PC-9 (cell line): ENCODE measurements at regions not wholly inside any gene's neighbourhood (a gene's known extent, or its start where the extent isn't known, plus 50 kb on each side); places are given as distances from the start of the nearest gene placed in this dataset.

Source experiments
- BruUV-seq: library from RNA; stranded (reverse); fragments of 400-500 nt; replicated peaks from 2 replicates; lab custom pipeline; 2021; lab: Mats Ljungman, UMichigan
- CTCF ChIA-PET: fragments of 300-600 bp; sonication (Branson Sonifier 250); formaldehyde crosslinking; loops from one replicate; lab custom pipeline; 2022; ENCODE audit warnings: antibody characterized with exemption; lab: Charles Lee
- POLR2A ChIA-PET: fragments of 300-600 bp; sonication (Branson Sonifier 250); formaldehyde crosslinking; loops from one replicate; lab custom pipeline; 2022; ENCODE audit warnings: antibody characterized with exemption; ENCODE audit not compliant: unreplicated experiment; lab: Charles Lee
- DNase-seq, 2 experiments: peaks; one replicate each; pipeline versions ENCODE4 v3.0.0 to v3.0.0-alpha.2; 2015 to 2022; ENCODE audit warnings: mixed read lengths in 1 of 2
- H2AFZ ChIP-seq: fragments of 200-600 bp; sonication (generic); 2 replicates; pipeline ENCODE4 v1.8.1; 2017; ENCODE audit warnings: antibody characterized with exemption
- H3F3A ChIP-seq: fragments of 200-600 bp; sonication (generic); 2 replicates; pipeline ENCODE4 v1.8.1; 2017; ENCODE audit warnings: antibody characterized with exemption, mild to moderate bottlenecking, low read depth; ENCODE audit not compliant: insufficient read depth
- H3K27ac ChIP-seq: fragments of 200-600 bp; sonication (generic); 2 replicates; pipeline ENCODE4 v1.6.1; 2016; ENCODE audit warnings: mixed run types
- H3K27me3 ChIP-seq: fragments of 200-600 bp; sonication (generic); 2 replicates; pipeline ENCODE4 v1.6.1; 2016; ENCODE audit warnings: low read depth, mixed run types; ENCODE audit not compliant: insufficient read depth
- H3K36me3 ChIP-seq: fragments of 200-600 bp; sonication (generic); 2 replicates; pipeline ENCODE4 v1.6.1; 2016; ENCODE audit warnings: low read depth, mixed run types
- H3K4me1 ChIP-seq: fragments of 200-600 bp; sonication (generic); replicated peaks from 2 replicates; pipeline ENCODE4 v1.6.1; 2016; ENCODE audit warnings: mixed run types; ENCODE audit not compliant: insufficient read depth
- H3K4me2 ChIP-seq: fragments of 200-600 bp; sonication (generic); 2 replicates; pipeline ENCODE4 v1.6.1; 2017; ENCODE audit warnings: mixed run types
- H3K4me3 ChIP-seq: fragments of 200-600 bp; sonication (generic); 2 replicates; pipeline ENCODE4 v1.6.1; 2016; ENCODE audit warnings: mixed run types
- H3K79me2 ChIP-seq: fragments of 200-600 bp; sonication (generic); 2 replicates; pipeline ENCODE4 v1.6.1; 2017; ENCODE audit warnings: low read depth, mixed run types
- H3K9me2 ChIP-seq: fragments of 200-600 bp; sonication (generic); 2 replicates; pipeline ENCODE4 v1.8.1; 2017; ENCODE audit warnings: mild to moderate bottlenecking; ENCODE audit not compliant: insufficient read depth
- H3K9me3 ChIP-seq: fragments of 200-600 bp; sonication (generic); 2 replicates; pipeline ENCODE4 v1.8.1; 2016; ENCODE audit warnings: low read depth; ENCODE audit not compliant: insufficient read depth
- H4K20me1 ChIP-seq: fragments of 200-600 bp; sonication (generic); 2 replicates; pipeline ENCODE4 v1.8.1; 2017; ENCODE audit not compliant: insufficient read depth
- CTCF ChIP-seq: fragments of 200-600 bp; sonication (generic); conservative IDR thresholded peaks from 2 replicates; pipeline ENCODE4 v1.6.1; 2017; ENCODE audit warnings: mixed run types, antibody characterized with exemption, mild to moderate bottlenecking, moderate library complexity
- EZH2 ChIP-seq: fragments of 200-600 bp; sonication (generic); IDR thresholded peaks from 2 replicates; pipeline ENCODE4 v1.8.0; 2017; ENCODE audit warnings: antibody characterized with exemption, low read depth
- intact Hi-C: fragments of 100-400 bp; cut with micrococcal nuclease; formaldehyde crosslinking; loops from one replicate; pipeline ENCODE4 v1.10.0; 2022; ENCODE audit not compliant: unreplicated experiment

GRCh38 chr15:96089405-96090058 lies 241.0 kb upstream of the NR2F2 start:
- intact Hi-C loops, result no loop called here
- Histone ChIP-seq H3K27ac (no peak overlapping the region), H3K36me3 (no peaks in the 10 kb centered on the region), H3K9me3 (no peaks in the 10 kb centered on the region), H2AFZ (no peak overlapping the region), H3K27me3 (no peaks in the 10 kb centered on the region), H4K20me1 (no peaks in the 10 kb centered on the region), H3K79me2 (no peaks in the 10 kb centered on the region), H3F3A (no peaks in the 10 kb centered on the region), H3K4me3 (no peak overlapping the region), H3K9me2 (no peaks in the 10 kb centered on the region; the same call in 1 of the 2 replicates), H3K4me2 (no peak overlapping the region), H3K4me1 (no peaks in the 10 kb centered on the region)
- ChIA-PET CTCF (no interaction called here), POLR2A (no interaction called here)
- no TSS peak for BruUV-seq
- no peak for TF ChIP-seq CTCF
- DNase-seq, result no peak

GRCh38 chr15:96092186-96092585 lies 238.3 kb upstream of the NR2F2 start:
- BruUV-seq, result no TSS peak
- no peak overlapping the region for H3K27ac ChIP-seq
- no peaks in the 10 kb centered on the region for H4K20me1 ChIP-seq
- H3K79me2 ChIP-seq, result no peaks in the 10 kb centered on the region
- no peaks in the 10 kb centered on the region for H3K36me3 ChIP-seq
- no peak overlapping the region for H2AFZ ChIP-seq
- no peaks in the 10 kb centered on the region for H3K4me1 ChIP-seq
- no peak for DNase-seq
- no peak overlapping the region for H3K4me3 ChIP-seq
- POLR2A ChIA-PET, result no interaction called here
- H3K9me2 ChIP-seq, result no peaks in the 10 kb centered on the region
- intact Hi-C loops, result no loop called here
- CTCF ChIA-PET, result no interaction called here
- H3F3A ChIP-seq, result no peaks in the 10 kb centered on the region
- TF ChIP-seq EZH2, result no peak
- TF ChIP-seq CTCF, result no peak
- no peaks in the 10 kb centered on the region for H3K9me3 ChIP-seq
- H3K4me2 ChIP-seq, result no peak overlapping the region
- H3K27me3 ChIP-seq, result no peaks in the 10 kb centered on the region

- Histone ChIP-seq H3K27ac (no peak overlapping the region), H3K9me2 (no peaks in the 10 kb centered on the region), H3K79me2 (no peaks in the 10 kb centered on the region), H3K9me3 (no peaks in the 10 kb centered on the region), H3K4me2 (no peak overlapping the region), H4K20me1 (no peaks in the 10 kb centered on the region), H3K4me3 (no peak overlapping the region), H3K36me3 (no peaks in the 10 kb centered on the region), H2AFZ (no peak overlapping the region), H3K27me3 (no peaks in the 10 kb centered on the region), H3K4me1 (no peaks in the 10 kb centered on the region), H3F3A (no peaks in the 10 kb centered on the region)
- no TSS peak for BruUV-seq
- CTCF ChIA-PET, result interaction anchor here (0.6 kb wide), 1 partner anchor 204 kb away, joined by 6 read pairs; no protein-coding TSS in a partner anchor
- intact Hi-C loops, result no loop called here
- TF ChIP-seq CTCF, result no peak
- no peak for TF ChIP-seq EZH2
- DNase-seq, result no peak
- POLR2A ChIA-PET, result interaction anchor here (0.6 kb wide), 1 partner anchor 85 kb away, joined by 5 read pairs; no protein-coding TSS in a partner anchor
Measured at GRCh38 chr15:96093063-96093462, 237.4 kb upstream of the NR2F2 start.
